ENCODE measurements at regions not wholly inside any gene's neighbourhood (a gene's known extent, or its start where the extent isn't known, plus 50 kb on each side); places are given as distances from the start of the nearest gene placed in this dataset.
A peak's percentile ranks its signal among the peaks of the same experiment; 100 is the strongest.

GRCh38 chr5:136631186-136631585 lies 265.8 kb upstream of the TRPC7 start:
- Histone ChIP-seq H3K79me2 (replicated peaks; ENCODE audit: insufficient read depth) (no peaks in the 10 kb centered on the region), H3K4me2 (no peak overlapping the region), H3K27me3 (ENCODE audit: insufficient read depth) (no peaks in the 10 kb centered on the region), H4K20me1 (replicated peaks; ENCODE audit: insufficient read depth) (no peaks in the 10 kb centered on the region), H3K4me3 (no peak overlapping the region), H3K4me1 (ENCODE audit: insufficient read depth) (0 out of 2 replicates have a peak, but pooled peaks cover 3% of the 10 kb centered on the region), H3F3A (replicated peaks; ENCODE audit: low read depth) (no peaks in the 10 kb centered on the region), H3K9me2 (ENCODE audit: insufficient read depth) (no peaks in the 10 kb centered on the region; the same call in 1 of the 2 replicates), H3K27ac (ENCODE audit: low read depth) (no peak overlapping the region), H2AFZ (peak overlapping the region; percentile 81; the same call in 1 of the 2 replicates), H3K36me3 (ENCODE audit: insufficient read depth) (no peaks in the 10 kb centered on the region)
- TF ChIP-seq, protein P1, sequence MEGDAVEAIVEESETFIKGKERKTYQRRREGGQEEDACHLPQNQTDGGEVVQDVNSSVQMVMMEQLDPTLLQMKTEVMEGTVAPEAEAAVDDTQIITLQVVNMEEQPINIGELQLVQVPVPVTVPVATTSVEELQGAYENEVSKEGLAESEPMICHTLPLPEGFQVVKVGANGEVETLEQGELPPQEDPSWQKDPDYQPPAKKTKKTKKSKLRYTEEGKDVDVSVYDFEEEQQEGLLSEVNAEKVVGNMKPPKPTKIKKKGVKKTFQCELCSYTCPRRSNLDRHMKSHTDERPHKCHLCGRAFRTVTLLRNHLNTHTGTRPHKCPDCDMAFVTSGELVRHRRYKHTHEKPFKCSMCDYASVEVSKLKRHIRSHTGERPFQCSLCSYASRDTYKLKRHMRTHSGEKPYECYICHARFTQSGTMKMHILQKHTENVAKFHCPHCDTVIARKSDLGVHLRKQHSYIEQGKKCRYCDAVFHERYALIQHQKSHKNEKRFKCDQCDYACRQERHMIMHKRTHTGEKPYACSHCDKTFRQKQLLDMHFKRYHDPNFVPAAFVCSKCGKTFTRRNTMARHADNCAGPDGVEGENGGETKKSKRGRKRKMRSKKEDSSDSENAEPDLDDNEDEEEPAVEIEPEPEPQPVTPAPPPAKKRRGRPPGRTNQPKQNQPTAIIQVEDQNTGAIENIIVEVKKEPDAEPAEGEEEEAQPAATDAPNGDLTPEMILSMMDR (conservative IDR thresholded peaks at IDR 0.05; ENCODE audit: low read depth in 2 of 2): no peak
- TF ChIP-seq, protein P2, sequence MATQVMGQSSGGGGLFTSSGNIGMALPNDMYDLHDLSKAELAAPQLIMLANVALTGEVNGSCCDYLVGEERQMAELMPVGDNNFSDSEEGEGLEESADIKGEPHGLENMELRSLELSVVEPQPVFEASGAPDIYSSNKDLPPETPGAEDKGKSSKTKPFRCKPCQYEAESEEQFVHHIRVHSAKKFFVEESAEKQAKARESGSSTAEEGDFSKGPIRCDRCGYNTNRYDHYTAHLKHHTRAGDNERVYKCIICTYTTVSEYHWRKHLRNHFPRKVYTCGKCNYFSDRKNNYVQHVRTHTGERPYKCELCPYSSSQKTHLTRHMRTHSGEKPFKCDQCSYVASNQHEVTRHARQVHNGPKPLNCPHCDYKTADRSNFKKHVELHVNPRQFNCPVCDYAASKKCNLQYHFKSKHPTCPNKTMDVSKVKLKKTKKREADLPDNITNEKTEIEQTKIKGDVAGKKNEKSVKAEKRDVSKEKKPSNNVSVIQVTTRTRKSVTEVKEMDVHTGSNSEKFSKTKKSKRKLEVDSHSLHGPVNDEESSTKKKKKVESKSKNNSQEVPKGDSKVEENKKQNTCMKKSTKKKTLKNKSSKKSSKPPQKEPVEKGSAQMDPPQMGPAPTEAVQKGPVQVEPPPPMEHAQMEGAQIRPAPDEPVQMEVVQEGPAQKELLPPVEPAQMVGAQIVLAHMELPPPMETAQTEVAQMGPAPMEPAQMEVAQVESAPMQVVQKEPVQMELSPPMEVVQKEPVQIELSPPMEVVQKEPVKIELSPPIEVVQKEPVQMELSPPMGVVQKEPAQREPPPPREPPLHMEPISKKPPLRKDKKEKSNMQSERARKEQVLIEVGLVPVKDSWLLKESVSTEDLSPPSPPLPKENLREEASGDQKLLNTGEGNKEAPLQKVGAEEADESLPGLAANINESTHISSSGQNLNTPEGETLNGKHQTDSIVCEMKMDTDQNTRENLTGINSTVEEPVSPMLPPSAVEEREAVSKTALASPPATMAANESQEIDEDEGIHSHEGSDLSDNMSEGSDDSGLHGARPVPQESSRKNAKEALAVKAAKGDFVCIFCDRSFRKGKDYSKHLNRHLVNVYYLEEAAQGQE (IDR thresholded peaks at IDR 0.05; ENCODE audit: unreplicated experiment): no peak
- TF ChIP-seq ZNF114 (CRISPR knock-in tag; IDR thresholded peaks at IDR 0.05) (no peak), EZH2phosphoT487 (IDR thresholded peaks at IDR 0.05; ENCODE audit: unreplicated experiment) (no peak), EZH2 (IDR thresholded peaks at IDR 0.05; ENCODE audit: low read depth, unreplicated experiment) (no peak), STAT1 (IDR thresholded peaks at IDR 0.05; ENCODE audit: unreplicated experiment) (no peak)
- Mint-ChIP-seq H3K4me1 (peaks cover 23% of the 10 kb centered on the region), H3K36me3 (ENCODE audit: low read depth) (no peaks in the 10 kb centered on the region), H3K27ac (peak overlapping the region; percentile 76; the same call in 1 of the 2 replicates), H3K4me3 (no peak overlapping the region), H3K27me3 (ENCODE audit: insufficient read depth, low read depth, poor library complexity) (peaks cover 5% of the 10 kb centered on the region), H3K9me3 (no peaks in the 10 kb centered on the region)
- no peak for ATAC-seq
- DNase-seq (ENCODE audit: low spot score): no peak

- Histone ChIP-seq H4K20me1 (replicated peaks; ENCODE audit: insufficient read depth) (no peaks in the 10 kb centered on the region), H2AFZ (peak overlapping the region; percentile 56; the same call in 1 of the 2 replicates), H3F3A (replicated peaks; ENCODE audit: low read depth) (no peaks in the 10 kb centered on the region), H3K4me3 (no peak overlapping the region), H3K36me3 (ENCODE audit: insufficient read depth) (no peaks in the 10 kb centered on the region), H3K79me2 (replicated peaks; ENCODE audit: insufficient read depth) (no peaks in the 10 kb centered on the region), H3K27me3 (ENCODE audit: insufficient read depth) (no peaks in the 10 kb centered on the region), H3K9me2 (ENCODE audit: insufficient read depth) (no peaks in the 10 kb centered on the region), H3K4me2 (no peak overlapping the region), H3K27ac (ENCODE audit: low read depth) (no peak overlapping the region), H3K4me1 (ENCODE audit: insufficient read depth) (0 out of 2 replicates have a peak, but pooled peaks cover 3% of the 10 kb centered on the region)
- H3K36me3 Mint-ChIP-seq (ENCODE audit: low read depth): no peaks in the 10 kb centered on the region
- no peak overlapping the region for H3K27ac Mint-ChIP-seq
- H3K4me3 Mint-ChIP-seq: no peak overlapping the region
- H3K9me3 Mint-ChIP-seq: no peaks in the 10 kb centered on the region
- H3K27me3 Mint-ChIP-seq (ENCODE audit: insufficient read depth, low read depth, poor library complexity): peaks cover 5% of the 10 kb centered on the region
- H3K4me1 Mint-ChIP-seq: peaks cover 23% of the 10 kb centered on the region
- no peak for DNase-seq (ENCODE audit: low spot score)
- ATAC-seq: peak; percentile 81
- TF ChIP-seq STAT1 (IDR thresholded peaks at IDR 0.05; ENCODE audit: unreplicated experiment): no peak
- no peak for TF ChIP-seq ETS1 (IDR thresholded peaks at IDR 0.05)
- TF ChIP-seq EZH2 (IDR thresholded peaks at IDR 0.05; ENCODE audit: low read depth, unreplicated experiment): no peak
- TF ChIP-seq, protein P1 (conservative IDR thresholded peaks at IDR 0.05; ENCODE audit: low read depth in 2 of 2): no peak
- no peak for TF ChIP-seq ZNF114 (CRISPR knock-in tag; IDR thresholded peaks at IDR 0.05)
These were observed 263.9 kb upstream of the TRPC7 start for GRCh38 chr5:136629125-136629792.

Data from GM23338 (cell line).